Uterus (tissue), 2 donors: ENCODE measurements at regions not wholly inside any gene's neighbourhood (a gene's known extent, or its start where the extent isn't known, plus 50 kb on each side); places are given as distances from the start of the nearest gene placed in this dataset.

Experiments
- POLR2A ChIP-seq, 2 donors: fragments of 450-650 bp; IDR thresholded peaks; one replicate each; pipeline ENCODE4 v1.6.1; 2016; ENCODE audit warnings: antibody characterized with exemption in 2 of 2, mild to moderate bottlenecking in 1 of 2, moderate library complexity in 1 of 2
- TF ChIP-seq, protein P1 (sequence below), 4 experiments: fragments of 200-600 bp in 2 of 4; fragments of 450-650 bp in 2 of 4; sonication (generic) in 2 of 4; IDR thresholded peaks; one replicate each; pipeline ENCODE4 v1.5.1; 2016 to 2019; ENCODE audit warnings: antibody characterized with exemption in 4 of 4, mild to moderate bottlenecking in 2 of 4, moderate library complexity in 1 of 4

DNA sequence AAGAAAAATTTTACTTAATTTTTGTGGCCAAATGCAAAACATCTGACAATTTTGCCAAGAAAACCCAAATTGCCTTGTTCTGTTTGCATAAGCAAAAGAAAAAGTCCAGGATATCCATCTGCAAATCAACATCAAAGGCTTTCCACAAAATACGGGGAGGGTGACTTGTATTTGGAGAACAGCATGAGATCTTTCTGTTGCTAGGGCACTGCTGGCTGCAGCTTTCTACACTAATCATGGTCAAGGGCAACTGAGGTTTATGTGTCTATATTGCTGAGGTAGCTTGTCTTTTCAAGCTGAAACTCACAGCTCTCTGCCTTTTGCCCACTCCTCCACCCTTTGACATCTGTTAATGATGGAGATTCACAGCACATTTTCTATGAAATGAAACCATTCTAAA, 389.1 kb downstream of the NKX6-1 start:
- TF ChIP-seq, protein P1, sequence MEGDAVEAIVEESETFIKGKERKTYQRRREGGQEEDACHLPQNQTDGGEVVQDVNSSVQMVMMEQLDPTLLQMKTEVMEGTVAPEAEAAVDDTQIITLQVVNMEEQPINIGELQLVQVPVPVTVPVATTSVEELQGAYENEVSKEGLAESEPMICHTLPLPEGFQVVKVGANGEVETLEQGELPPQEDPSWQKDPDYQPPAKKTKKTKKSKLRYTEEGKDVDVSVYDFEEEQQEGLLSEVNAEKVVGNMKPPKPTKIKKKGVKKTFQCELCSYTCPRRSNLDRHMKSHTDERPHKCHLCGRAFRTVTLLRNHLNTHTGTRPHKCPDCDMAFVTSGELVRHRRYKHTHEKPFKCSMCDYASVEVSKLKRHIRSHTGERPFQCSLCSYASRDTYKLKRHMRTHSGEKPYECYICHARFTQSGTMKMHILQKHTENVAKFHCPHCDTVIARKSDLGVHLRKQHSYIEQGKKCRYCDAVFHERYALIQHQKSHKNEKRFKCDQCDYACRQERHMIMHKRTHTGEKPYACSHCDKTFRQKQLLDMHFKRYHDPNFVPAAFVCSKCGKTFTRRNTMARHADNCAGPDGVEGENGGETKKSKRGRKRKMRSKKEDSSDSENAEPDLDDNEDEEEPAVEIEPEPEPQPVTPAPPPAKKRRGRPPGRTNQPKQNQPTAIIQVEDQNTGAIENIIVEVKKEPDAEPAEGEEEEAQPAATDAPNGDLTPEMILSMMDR (IDR thresholded peaks at IDR 0.05): no peak
- no peak for TF ChIP-seq POLR2A (IDR thresholded peaks at IDR 0.05)
